ENCODE measurements at regions not wholly inside any gene's neighbourhood (a gene's known extent, or its start where the extent isn't known, plus 50 kb on each side); places are given as distances from the start of the nearest gene placed in this dataset.
"Not testable (repeated sequence)": the region's sequence is repeated elsewhere in the genome, so short reads cannot be mapped to it uniquely, and the experiment has no call there.

- WGBS, 2 donors (ENCODE audit: low coverage in 1 of 2), result 55% methylated on average over 1 of the region's 1 CpG; no CpG with 5 or more reads in 1 of the 2 donors
- H3K4me1 ChIP-seq, result no peaks in the 10 kb centered on the region
- in situ Hi-C loops (cut with MboI; ENCODE audit: low pct_ligation_motif_present in 1 of 4, low pct_unique_long_range_greater_than_20kb in 1 of 4, low sequenced_read_pairs in 3 of 4) (no loop called here), intact Hi-C loops (cut with DNase I; ENCODE audit: low total_unique reads) (no loop called here)
- no peak overlapping the region for H3K4me3 ChIP-seq
- H3K27me3 ChIP-seq, result no peaks in the 10 kb centered on the region
- no peaks in the 10 kb centered on the region for H3K36me3 ChIP-seq
- no peak for DNase-seq
- TF ChIP-seq POLR2AphosphoS5 (IDR thresholded peaks at IDR 0.05), result no peak
- TF ChIP-seq POLR2A (IDR thresholded peaks at IDR 0.05), result no peak
- TF ChIP-seq CTCF (IDR thresholded peaks at IDR 0.05), result no peak
- TF ChIP-seq EP300 (IDR thresholded peaks at IDR 0.05; ENCODE audit: low read depth), result no peak
- no peak overlapping the region for H3K27ac ChIP-seq
- no peaks in the 10 kb centered on the region for H3K9me3 ChIP-seq
Observed at GRCh38 chr14:49092345-49092744, 493.8 kb downstream of the RPS29 start.

GRCh38 chr14:49089107-49089506 lies 497.1 kb downstream of the RPS29 start:
- WGBS, 2 donors (ENCODE audit: low coverage in 1 of 2), result 33 to 42% methylated on average over 3 of the region's 3 CpGs
- H3K9me3 ChIP-seq, result no peaks in the 10 kb centered on the region
- TF ChIP-seq EP300 (IDR thresholded peaks at IDR 0.05; ENCODE audit: low read depth), result no peak
- no peak for TF ChIP-seq POLR2AphosphoS5 (IDR thresholded peaks at IDR 0.05)
- TF ChIP-seq POLR2A (IDR thresholded peaks at IDR 0.05), result no peak
- TF ChIP-seq CTCF (IDR thresholded peaks at IDR 0.05), result no peak
- H3K4me1 ChIP-seq, result no peaks in the 10 kb centered on the region
- H3K27ac ChIP-seq, result no peak overlapping the region
- intact Hi-C loops (cut with DNase I; ENCODE audit: low total_unique reads), result no loop called here
- no peaks in the 10 kb centered on the region for H3K27me3 ChIP-seq
- DNase-seq, result no peak
- in situ Hi-C loops (cut with MboI; ENCODE audit: low pct_ligation_motif_present in 1 of 4, low pct_unique_long_range_greater_than_20kb in 1 of 4, low sequenced_read_pairs in 3 of 4), result no loop called here
- no peak overlapping the region for H3K4me3 ChIP-seq
- no peaks in the 10 kb centered on the region for H3K36me3 ChIP-seq

GRCh38 chr14:49073292-49073691 lies 512.9 kb downstream of the RPS29 start:
- H3K27ac ChIP-seq; in situ Hi-C loops (cut with MboI; ENCODE audit: low pct_ligation_motif_present in 1 of 4, low pct_unique_long_range_greater_than_20kb in 1 of 4, low sequenced_read_pairs in 3 of 4); intact Hi-C loops (cut with DNase I; ENCODE audit: low total_unique reads); DNase-seq; H3K4me1 ChIP-seq; H3K4me3 ChIP-seq; H3K36me3 ChIP-seq; H3K9me3 ChIP-seq; H3K27me3 ChIP-seq: not testable (repeated sequence)

GRCh38 chr14:49058511-49058910 lies 527.7 kb downstream of the RPS29 start:
- H3K27me3 ChIP-seq, result no peaks in the 10 kb centered on the region
- WGBS, 2 donors (ENCODE audit: low coverage in 1 of 2), result 69% methylated on average over 1 of the region's 1 CpG; no CpG with 5 or more reads in 1 of the 2 donors
- in situ Hi-C loops (cut with MboI; ENCODE audit: low pct_ligation_motif_present in 1 of 4, low pct_unique_long_range_greater_than_20kb in 1 of 4, low sequenced_read_pairs in 3 of 4) (no loop called here), intact Hi-C loops (cut with DNase I; ENCODE audit: low total_unique reads) (no loop called here)
- no peak for DNase-seq
- H3K4me3 ChIP-seq, result no peak overlapping the region
- TF ChIP-seq CTCF (IDR thresholded peaks at IDR 0.05), result no peak
- TF ChIP-seq POLR2AphosphoS5 (IDR thresholded peaks at IDR 0.05), result no peak
- no peak for TF ChIP-seq POLR2A (IDR thresholded peaks at IDR 0.05)
- TF ChIP-seq EP300 (IDR thresholded peaks at IDR 0.05; ENCODE audit: low read depth), result no peak
- H3K4me1 ChIP-seq, result no peaks in the 10 kb centered on the region
- H3K9me3 ChIP-seq, result no peaks in the 10 kb centered on the region
- H3K27ac ChIP-seq, result no peak overlapping the region
- H3K36me3 ChIP-seq, result no peaks in the 10 kb centered on the region

- H3K4me3 ChIP-seq, result no peak overlapping the region
- no peak for DNase-seq
- 50 to 67% methylated on average over 1 of the region's 1 CpG for WGBS, 2 donors (ENCODE audit: low coverage in 1 of 2)
- TF ChIP-seq POLR2AphosphoS5 (IDR thresholded peaks at IDR 0.05), result no peak
- no peak for TF ChIP-seq EP300 (IDR thresholded peaks at IDR 0.05; ENCODE audit: low read depth)
- no peak for TF ChIP-seq POLR2A (IDR thresholded peaks at IDR 0.05)
- H3K27ac ChIP-seq, result no peak overlapping the region
- H3K36me3 ChIP-seq, result no peaks in the 10 kb centered on the region
- intact Hi-C loops (cut with DNase I; ENCODE audit: low total_unique reads), result no loop called here
- no peaks in the 10 kb centered on the region for H3K4me1 ChIP-seq
- H3K27me3 ChIP-seq, result no peaks in the 10 kb centered on the region
- in situ Hi-C loops (cut with MboI; ENCODE audit: low pct_ligation_motif_present in 1 of 4, low pct_unique_long_range_greater_than_20kb in 1 of 4, low sequenced_read_pairs in 3 of 4), result no loop called here
- H3K9me3 ChIP-seq, result no peaks in the 10 kb centered on the region
Observed at GRCh38 chr14:49057838-49058510, 528.2 kb downstream of the RPS29 start.
